HG02678 (cell line): ENCODE measurements at regions not wholly inside any gene's neighbourhood (a gene's known extent, or its start where the extent isn't known, plus 50 kb on each side); places are given as distances from the start of the nearest gene placed in this dataset.
"Not testable (repeated sequence)": the region's sequence is repeated elsewhere in the genome, so short reads cannot be mapped to it uniquely, and the experiment has no call there.

Source experiments
- ATAC-seq: cut with Tn5 transposase; IDR thresholded peaks from one replicate; pipeline ENCODE4 v1.9.1; 2021; ENCODE audit warnings: mild to moderate bottlenecking, moderate library complexity; ENCODE audit not compliant: unreplicated experiment

DNA sequence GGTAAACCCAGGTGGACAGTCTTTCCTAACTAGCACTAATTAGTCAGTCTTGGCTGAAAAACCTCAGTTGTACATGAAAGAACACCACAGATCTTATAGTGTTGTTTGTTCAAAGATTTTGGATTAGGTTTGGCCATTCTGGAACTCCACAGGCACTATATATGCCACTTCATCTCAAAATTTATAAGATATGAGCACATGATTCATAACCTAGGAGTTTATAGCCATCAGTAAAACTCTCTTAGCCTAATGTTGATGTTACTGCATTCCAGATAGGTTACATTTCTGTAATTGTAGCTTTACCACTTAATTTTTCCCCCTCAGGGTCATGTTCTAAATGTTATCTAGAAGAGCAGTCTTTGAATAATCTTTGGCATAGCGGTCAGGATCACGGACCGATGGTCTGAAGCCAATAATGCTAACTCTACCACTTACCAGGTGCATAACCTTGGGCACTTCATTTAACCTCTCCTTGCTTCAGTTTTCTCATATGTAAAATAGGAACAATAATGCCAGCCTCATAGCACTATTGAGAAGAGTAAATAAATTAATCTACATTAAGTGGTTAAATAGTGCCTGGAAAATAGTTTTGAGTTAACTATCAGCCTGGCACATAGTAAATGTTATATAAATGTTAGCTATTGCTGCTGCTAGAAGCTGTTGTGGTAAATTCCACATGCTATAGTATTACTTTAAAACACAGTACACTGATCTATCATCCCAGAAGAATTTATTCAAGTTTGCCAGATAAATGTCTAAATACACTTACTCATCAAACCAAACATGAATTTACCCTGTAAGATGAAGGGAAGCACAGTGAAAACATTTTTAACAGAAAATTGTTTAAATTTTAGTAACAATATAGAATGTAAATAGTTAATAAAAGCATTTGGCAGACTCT, 743.9 kb downstream of the NR2F1-AS1 start:
- ATAC-seq = no peak

DNA sequence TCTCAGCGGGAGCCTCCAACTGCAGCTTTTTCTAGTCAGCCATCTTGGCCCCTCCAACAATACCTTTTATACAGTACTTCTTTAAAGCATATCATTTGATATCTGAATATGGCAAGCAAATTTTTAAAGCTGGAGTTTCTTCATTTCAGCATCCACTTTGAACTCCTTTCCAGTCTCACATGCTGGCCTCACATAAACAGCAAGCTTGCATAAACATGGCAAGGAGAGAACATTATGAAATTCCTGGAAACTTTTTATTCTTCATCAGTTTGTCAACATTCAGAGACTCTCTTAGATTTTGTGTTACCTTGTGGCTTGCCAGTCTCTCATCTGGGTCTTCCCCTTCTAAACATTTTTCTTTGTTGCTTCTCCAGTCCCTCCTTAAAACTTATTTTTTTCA, 745.3 kb downstream of the NR2F1-AS1 start:
- ATAC-seq = no peak

DNA sequence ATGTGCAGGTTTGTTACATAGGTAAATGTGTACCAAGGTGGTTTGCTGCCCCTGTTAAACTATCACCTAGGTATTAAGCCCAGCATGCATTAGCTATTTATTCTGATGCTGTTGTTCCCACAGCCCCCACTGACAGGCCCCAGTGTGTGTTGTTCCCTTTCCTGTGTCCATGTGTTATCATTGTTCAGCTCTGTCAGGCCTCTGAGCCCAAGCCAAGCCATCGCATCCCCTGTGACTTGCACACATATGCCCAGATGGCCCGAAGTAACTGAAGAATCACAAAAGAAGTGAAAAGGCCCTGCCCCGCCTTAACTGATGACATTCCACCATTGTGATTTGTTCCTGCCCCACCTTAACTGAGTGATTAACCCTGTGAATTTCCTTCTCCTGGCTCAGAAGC, 757.5 kb downstream of the NR2F1-AS1 start:
- not testable (repeated sequence) for ATAC-seq

DNA sequence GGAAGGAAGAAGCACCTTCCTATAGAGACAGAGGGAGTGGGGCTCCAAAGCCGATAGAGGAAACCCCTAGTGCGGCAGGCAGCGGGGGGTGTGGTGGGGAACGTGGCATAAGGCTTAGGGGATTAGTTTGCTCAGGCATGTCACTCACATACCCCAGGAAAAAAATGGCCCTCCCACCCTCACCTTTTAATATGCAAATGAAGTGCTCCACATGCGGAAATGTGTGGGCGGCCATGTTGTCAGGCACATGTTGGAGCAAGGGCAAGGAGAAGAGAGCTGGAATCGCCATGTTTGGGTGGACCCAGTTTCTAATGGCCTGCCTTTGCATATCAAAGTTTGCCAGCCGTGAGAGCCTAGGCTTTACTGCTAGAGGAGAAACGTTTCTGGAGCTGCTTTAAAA, 758.8 kb downstream of the NR2F1-AS1 start:
- no peak for ATAC-seq

DNA sequence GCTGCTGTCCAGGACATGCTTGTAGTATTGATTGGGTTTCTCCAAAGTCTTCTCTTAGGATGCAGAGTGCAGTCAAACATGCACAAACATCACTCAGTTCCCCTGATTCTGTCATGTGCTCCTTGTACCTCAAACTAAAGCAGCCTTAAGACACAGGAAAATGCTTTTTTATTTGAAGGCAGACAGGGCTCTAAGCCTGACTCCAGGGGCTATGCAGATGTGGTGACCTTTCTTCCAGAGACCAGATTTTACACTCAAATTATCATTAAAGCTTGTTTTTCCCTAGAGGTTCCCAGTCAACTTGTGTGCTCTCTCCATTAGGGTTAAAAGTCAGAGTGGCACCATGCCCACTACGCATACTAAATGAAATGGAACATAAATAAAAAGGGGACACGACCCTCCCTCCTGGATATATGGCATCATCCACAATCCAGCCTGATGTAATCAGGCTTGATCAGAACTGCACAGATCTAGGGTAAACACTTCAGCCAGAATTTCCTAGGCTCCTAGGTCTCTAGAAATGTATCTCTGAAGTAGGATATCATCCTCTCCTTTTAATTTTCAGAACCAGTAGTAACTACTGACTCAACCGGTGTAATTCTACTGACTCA, 771.1 kb downstream of the NR2F1-AS1 start:
- no peak for ATAC-seq

DNA sequence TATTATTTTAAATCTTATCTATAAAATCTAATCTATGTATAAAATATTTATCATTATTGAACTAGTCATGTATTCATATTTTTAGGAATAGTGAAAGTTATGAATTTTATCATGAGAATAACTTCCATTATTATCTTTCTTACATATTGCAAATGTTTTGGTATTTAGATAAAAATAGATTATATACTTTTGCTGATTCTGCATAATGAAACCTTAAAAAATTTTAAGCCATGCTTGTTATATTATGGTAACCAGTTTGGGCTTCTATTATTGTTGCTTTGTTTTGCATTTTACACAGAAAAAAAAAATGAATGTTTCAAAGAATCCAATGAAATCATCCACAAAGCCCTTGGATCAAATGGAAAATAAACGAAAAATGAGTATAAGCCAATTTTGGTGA, 772.5 kb downstream of the NR2F1-AS1 start:
- no peak for ATAC-seq

DNA sequence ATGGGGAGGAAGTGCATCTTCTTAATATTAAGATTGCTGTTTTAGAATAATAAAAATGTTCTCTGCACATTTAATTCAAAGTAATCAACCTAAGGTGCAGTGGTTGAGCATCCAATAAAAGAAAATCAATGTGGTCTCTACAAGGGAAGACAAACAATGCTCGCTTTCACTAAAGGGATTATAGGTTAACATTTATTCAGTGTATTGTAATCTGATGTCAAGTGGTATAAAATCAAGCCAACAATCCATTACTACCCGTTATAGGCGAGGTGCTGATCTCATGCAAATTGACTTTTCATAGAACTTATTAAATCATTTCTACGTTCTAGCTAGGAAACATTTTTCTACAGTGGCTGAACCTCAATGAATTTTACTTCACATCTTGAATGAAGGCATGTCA, 773.9 kb downstream of the NR2F1-AS1 start:
- no peak for ATAC-seq

DNA sequence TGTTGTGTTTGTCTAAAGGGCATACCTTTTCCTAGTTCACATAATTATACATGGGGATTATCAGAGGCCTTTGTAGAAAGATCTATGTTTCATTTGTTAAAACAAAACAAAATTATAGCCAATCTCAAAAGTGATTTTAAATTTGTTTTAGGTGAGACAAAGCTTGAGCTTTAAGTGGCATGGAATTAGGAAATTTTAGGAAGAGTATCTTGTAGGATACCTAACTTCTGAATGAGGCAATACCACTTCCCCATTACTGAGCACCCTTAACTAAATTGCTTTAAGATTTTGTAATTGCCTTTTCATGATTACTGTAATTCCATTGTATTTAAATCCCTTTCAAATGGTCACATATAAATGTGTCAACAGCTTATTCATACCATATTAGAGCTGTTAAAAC, 775.6 kb downstream of the NR2F1-AS1 start:
- ATAC-seq = no peak

DNA sequence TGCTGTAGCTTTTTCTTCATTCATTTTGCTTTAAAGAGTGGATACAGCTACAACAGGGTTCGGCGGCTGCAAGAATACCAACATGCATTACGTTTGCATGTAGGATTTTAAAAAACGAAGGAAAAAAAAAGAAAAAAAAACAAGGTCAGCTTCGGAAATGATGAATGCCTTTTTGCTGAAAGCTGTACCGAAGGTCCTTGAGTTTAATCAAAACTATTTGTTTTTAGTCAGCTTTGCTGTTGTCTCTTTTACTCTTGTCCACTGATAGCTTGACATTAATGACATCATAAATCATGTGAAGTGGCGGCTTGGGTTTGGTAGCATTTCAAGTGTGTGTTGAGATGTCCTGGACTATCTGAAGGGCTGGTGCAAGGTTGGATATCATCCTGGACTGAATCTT, 779.1 kb downstream of the NR2F1-AS1 start:
- ATAC-seq = no peak

DNA sequence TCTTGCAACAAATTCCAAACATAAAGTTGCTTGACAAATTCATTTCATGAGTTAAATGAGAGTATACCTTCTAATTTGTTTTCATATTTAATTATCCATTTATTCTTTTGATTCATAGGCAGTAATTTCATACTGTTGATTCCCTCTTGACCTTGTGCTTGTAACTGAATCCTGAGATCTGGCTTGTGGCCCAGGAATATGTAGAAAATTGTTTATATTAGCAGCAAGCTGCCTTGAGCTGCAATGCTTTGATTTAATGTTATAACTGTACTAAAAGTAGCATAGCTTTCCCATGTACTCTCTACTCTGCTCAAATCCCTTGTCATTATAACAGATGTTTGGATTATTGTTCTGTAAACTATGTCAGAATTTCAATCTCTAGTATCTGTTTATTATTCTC, 780.7 kb downstream of the NR2F1-AS1 start:
- ATAC-seq = no peak

DNA sequence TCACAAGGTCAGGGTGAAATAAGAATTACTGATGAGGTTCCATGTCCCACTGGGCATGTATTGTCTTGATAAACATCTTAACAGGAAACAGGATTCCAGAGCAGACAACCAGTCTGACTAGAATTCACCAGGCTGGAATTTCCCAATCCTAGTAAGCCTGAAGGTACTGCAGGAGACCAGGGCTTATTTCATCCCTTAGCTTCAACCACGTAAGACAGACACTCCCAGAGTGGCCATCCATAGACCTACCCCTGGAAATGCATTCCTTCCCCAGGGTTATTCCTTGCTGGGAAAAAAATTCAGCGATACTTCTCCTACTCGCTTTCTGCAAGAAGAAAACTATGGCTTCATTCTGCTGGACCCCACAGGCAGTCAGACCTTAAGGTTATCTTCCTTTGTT, 785.4 kb downstream of the NR2F1-AS1 start:
- no peak for ATAC-seq

DNA sequence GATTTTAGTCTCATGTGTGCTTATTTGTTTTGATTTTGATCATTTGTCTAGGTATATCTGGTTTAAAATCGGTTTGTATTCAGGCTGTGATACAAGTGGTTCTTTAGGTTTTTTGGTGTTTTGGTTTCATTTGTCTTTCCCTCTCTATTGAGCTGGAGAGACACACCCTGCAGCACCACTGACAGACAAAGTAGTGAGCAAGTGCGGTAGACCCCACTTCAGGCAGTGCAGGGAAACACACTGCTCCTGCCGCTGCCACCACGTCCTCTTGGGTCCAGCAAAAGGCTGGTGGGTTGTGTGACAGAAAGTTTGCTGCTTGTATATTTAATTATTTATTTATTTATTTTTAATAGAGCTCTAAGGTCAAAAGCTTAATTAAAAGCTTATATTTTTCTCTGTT, 801.0 kb downstream of the NR2F1-AS1 start:
- no peak for ATAC-seq

DNA sequence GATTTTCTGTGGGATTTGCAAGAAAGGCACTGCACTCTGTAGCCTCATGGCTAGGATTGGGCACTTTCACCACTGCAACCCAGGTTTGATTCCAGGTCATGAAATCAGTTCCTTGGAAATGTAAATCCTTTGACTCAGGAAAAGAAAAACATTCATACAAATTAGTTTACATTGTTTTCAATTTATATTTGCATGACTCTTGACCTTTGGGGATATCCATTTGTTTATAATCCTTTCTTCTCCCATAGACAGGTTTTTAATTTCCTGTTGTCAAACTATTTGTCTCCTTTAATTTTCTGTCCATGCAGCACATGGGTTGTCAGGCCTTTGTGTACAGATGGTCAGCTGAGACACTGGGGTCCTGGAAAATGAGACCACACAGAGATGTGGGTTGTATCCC, 801.5 kb downstream of the NR2F1-AS1 start:
- ATAC-seq = no peak

DNA sequence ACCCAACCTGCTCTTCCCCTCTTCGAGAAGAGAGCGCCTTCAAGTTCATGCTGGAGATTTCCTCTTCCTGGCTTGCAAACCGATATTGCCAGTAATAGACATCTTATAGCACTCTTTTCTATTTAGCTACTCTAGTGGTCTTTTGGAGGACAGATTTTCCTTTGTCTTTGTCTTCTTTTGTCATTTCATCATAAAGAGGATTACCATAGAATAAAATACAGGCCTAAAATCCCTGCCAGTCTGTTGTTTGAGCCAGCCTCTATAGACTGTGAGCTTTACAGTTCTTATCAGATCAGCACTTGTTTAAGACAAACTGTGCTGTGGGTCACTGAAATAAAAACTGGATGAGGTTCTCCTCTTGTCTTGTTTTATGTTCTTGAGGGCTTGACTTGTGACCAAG, 802.8 kb downstream of the NR2F1-AS1 start:
- no peak for ATAC-seq

DNA sequence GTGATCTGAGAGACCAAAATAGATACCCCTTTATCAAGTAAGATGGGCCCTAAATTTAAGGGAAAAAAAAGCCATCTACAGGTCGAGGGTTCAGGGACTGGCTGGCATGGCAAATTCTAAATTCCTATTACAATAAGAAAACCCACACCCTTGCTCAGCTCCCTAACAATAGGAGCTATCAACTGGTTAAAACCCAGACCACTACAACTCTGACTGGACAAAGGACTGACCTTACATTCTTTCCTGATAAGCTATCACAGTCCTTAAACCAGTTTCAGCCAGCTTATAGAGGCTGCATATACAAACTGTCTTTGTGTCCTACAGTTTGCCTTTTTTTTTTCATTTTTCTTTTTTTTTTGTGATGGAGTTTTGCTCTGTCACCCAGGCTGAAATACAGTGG, 803.6 kb downstream of the NR2F1-AS1 start:
- ATAC-seq = no peak

DNA sequence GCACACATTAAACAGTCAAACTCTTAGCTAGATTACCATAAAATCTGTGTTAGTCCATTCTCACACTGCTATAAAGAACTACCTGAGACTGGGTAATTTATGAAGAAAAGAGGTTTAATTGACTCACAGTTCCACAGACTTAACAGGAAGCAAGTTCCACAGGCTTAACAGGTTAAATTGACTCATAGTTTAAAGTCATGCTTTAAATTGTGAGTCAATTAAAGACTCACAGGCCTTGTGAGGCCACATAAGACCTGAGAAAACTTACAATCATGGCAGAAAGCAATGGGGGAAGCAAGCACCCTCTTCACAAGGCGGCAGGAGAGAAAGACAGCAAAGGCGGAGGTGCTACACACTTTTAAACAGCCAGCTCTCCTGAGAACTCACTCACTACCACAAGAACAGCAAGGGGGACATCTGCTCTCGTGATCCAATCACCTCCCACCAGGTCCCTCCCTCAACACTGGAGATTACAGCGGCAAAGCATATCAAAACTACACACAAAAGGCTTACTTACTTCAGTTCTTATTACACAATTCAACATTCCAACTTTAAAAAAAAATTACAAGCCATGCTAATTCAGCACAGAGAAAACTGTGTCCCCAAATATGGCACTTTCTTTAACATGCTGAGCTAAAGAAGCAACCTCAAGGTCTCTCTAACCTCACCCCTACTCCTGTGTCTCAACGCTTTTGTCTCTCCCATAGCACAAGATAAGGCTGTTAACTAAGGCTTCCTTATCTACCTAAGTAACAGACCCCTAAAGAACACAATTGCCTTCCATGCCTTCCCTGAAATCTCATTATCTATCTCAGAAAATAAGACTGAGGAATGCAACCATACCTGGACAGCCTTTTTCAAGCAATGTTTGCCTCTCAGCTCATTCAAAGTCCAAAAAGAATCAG, 805.1 kb downstream of the NR2F1-AS1 start:
- ATAC-seq = no peak

DNA sequence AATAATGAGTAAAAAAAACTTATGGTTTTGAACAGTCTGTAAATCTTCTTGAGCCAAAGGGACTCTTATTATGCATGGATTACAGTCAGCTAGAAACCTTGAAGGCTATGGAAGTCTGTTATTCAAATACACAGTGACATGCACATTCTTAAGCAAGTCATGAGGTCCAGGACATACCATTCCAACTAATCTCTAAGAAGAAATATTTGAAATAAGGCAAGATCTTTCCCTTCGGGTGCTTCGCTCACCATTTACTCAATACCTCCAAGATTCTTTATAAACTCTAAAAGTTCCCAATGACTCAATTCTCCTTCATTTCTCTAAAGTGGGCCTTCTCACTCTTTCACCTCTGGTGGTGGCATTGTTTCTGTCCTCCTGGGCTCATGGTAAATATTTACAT, 811.0 kb downstream of the NR2F1-AS1 start:
- no peak for ATAC-seq

DNA sequence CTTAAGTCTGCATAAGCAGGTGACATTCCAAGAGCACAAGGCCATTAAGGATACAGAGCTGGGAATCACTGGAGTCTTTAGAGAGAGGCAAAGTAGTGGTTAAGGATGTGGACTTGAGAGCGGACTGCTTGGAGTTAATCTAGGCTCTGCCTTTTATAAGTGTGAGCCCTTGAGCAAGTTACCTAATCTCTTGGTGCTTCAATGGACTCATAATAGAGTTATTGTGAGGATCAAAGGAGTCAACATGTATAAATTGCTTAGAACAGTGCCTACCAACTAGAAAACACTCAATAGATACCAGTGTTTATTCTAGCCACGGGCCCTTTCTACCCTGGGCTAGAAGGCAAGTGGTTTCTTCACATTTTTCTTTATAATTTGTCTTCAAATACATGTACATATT, 819.4 kb downstream of the NR2F1-AS1 start:
- no peak for ATAC-seq

DNA sequence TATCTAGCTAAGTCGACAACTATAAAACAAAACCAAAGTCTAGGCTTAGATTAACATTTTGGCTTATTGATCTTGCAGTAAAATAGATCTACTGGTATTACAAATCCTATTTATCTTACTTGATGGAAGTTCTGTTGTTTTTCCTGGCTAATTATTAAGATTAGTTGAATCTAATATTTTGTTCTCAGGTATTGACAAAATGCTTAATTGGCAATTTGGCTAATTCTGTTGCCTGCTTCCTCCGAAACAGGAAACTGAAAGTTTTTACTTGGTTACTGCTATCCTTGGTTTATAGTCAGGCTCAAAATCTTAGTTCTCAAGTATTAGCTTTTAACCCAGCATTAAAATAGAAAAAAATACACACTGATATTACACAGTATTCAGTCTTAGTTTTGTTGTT, 820.5 kb downstream of the NR2F1-AS1 start:
- no peak for ATAC-seq

DNA sequence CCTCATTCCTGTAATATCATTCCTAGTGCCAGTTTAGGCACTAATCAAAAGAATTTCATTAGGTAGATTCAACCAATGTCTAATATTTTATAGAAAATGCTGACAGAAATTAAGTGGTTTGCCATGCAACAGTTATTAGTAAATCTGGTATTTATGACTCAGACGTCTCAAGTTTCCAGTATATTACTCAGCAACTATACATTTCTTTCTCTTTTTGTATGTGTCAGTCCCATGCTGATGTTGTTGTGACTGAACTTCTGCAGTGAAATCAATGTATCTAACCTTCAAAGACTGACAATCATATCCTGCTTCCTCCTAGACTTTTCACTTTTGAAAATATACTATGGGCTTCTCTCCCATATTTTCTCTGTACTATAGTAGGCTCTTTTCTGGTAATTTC, 822.5 kb downstream of the NR2F1-AS1 start:
- no peak for ATAC-seq

DNA sequence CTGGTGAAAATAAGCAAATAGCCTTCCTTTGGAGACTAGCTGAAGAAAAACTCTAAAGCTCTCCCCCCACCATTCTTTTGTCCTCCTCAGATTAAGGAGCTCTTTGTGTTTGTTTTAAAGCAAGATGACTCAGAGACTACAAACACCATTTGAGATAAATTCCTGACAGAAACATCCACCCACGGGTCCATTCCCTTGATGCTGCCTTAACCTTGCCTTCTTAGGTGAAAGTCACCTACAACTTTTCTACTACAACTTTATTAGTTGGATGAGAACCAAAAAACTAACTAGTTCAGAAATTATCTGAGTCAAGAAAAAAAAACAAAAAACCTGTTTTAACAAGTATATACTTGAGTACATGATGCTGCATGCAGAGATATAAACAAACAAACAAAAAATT, 831.1 kb downstream of the NR2F1-AS1 start:
- ATAC-seq = no peak
